H1 (cell line): ENCODE measurements at regions not wholly inside any gene's neighbourhood (a gene's known extent, or its start where the extent isn't known, plus 50 kb on each side); places are given as distances from the start of the nearest gene placed in this dataset.

Experiments used
- CTCF ChIA-PET: fragments of 300-600 bp; sonication (Branson Sonifier 250); formaldehyde crosslinking; loops from one replicate; lab custom pipeline; 2021; ENCODE audit not compliant: partially characterized antibody; lab: Charles Lee
- POLR2A ChIA-PET: fragments of 300-600 bp; sonication (Branson Sonifier 250); formaldehyde crosslinking; loops from one replicate; lab custom pipeline; 2021; ENCODE audit warnings: inconsistent platforms; ENCODE audit not compliant: partially characterized antibody; lab: Charles Lee
- DNase-seq, 2 experiments: peaks; one replicate each; pipeline versions ENCODE4 v3.0.0 to v3.0.0-alpha.2; 2010 to 2022; ENCODE audit warnings: low spot score in 2 of 2, low read depth in 1 of 2, mixed read lengths in 1 of 2
- FAIRE-seq: peaks from 2 replicates; lab custom pipeline; 2011; peaks lifted over from hg19 to GRCh38; lab: Jason Lieb, UNC
- H2AFZ ChIP-seq: 2 replicates; pipeline ENCODE4 v1.8.1; 2012; ENCODE audit warnings: low read length, inconsistent platforms
- H2AK5ac ChIP-seq: 2 replicates; pipeline ENCODE4 v1.6.1; 2013; ENCODE audit warnings: low read depth, low read length
- H2BK120ac ChIP-seq: replicated peaks from 2 replicates; pipeline ENCODE3; 2013; ENCODE audit warnings: low read depth, low read length, inconsistent platforms
- H2BK12ac ChIP-seq: 2 replicates; pipeline ENCODE4 v1.6.1; 2013; ENCODE audit warnings: low read depth, low read length
- H2BK15ac ChIP-seq: 2 replicates; pipeline ENCODE4 v1.6.1; 2013; ENCODE audit warnings: low read length
- H2BK20ac ChIP-seq: 2 replicates; pipeline ENCODE4 v1.6.1; 2013; ENCODE audit warnings: low read length
- H2BK5ac ChIP-seq: 2 replicates; pipeline ENCODE4 v1.6.1; 2013; ENCODE audit warnings: low read depth, low read length
- H3K14ac ChIP-seq: 2 replicates; pipeline ENCODE4 v1.6.1; 2013; ENCODE audit warnings: inconsistent platforms; ENCODE audit not compliant: insufficient read length
- H3K18ac ChIP-seq: 2 replicates; pipeline ENCODE4 v1.6.1; 2013; ENCODE audit warnings: low read length; ENCODE audit errors: extremely low read depth
- H3K23ac ChIP-seq: 2 replicates; pipeline ENCODE4 v1.6.1; 2013; ENCODE audit warnings: inconsistent platforms; ENCODE audit not compliant: insufficient read length
- H3K23me2 ChIP-seq: 2 replicates; pipeline ENCODE4 v1.6.1; 2013; ENCODE audit warnings: low read depth, low read length
- H3K27ac ChIP-seq: 2 replicates; pipeline ENCODE4 v1.6.1; 2011; ENCODE audit warnings: low read depth, low read length, inconsistent platforms
- H3K27me3 ChIP-seq, 4 experiments: replicated peaks in 1 of 4; 1 replicate in 1 of 4; 2 replicates in 3 of 4; pipeline versions ENCODE4 v1.6.1 to v1.8.1; 2011 to 2013; ENCODE audit warnings: low read length in 3 of 4, mild to moderate bottlenecking in 3 of 4, inconsistent platforms in 2 of 4, mixed read lengths in 2 of 4, moderate library complexity in 1 of 4; ENCODE audit not compliant: control insufficient read depth in 3 of 4, insufficient read depth in 3 of 4; ENCODE audit errors: extremely low read depth in 1 of 4
- H3K36me3 ChIP-seq, 4 experiments: 2 replicates each; pipeline versions ENCODE4 v1.6.1 to v1.8.1; 2011 to 2013; ENCODE audit warnings: mild to moderate bottlenecking in 4 of 4, low read length in 3 of 4, moderate library complexity in 2 of 4, control low read depth in 1 of 4, inconsistent platforms in 1 of 4; ENCODE audit not compliant: insufficient read depth in 4 of 4, control insufficient read depth in 2 of 4
- H3K4ac ChIP-seq: replicated peaks from 2 replicates; pipeline ENCODE3; 2013; ENCODE audit warnings: low read length, low read depth, mixed read lengths, inconsistent platforms; ENCODE audit not compliant: insufficient read length
- H3K4me1 ChIP-seq, 4 experiments: replicated peaks in 1 of 4; 1 replicate in 1 of 4; 2 replicates in 3 of 4; pipeline versions ENCODE4 v1.6.1 to v1.8.1; 2011 to 2013; ENCODE audit warnings: low read length in 3 of 4, inconsistent platforms in 2 of 4, mixed read lengths in 1 of 4; ENCODE audit not compliant: insufficient read depth in 4 of 4, control insufficient read depth in 3 of 4
- H3K4me2 ChIP-seq, 2 experiments: 2 replicates each; pipeline versions ENCODE4 v1.6.1 to v1.8.1; 2011 to 2013; ENCODE audit warnings: low read depth in 2 of 2, low read length in 2 of 2, control low read depth in 1 of 2, inconsistent platforms in 1 of 2, mild to moderate bottlenecking in 1 of 2; ENCODE audit not compliant: insufficient read depth in 1 of 2
- H3K4me3 ChIP-seq, 4 experiments: fragments of 200-600, 300-600 bp in 1 of 4; sonication (generic), shearing (Covaris generic), sonication (Bioruptor Twin) in 1 of 4; 2 replicates each; pipeline versions ENCODE4 v1.5.1 to v1.8.1; 2011 to 2016; ENCODE audit warnings: low read length in 4 of 4, low read depth in 3 of 4, control low read depth in 2 of 4, inconsistent platforms in 2 of 4, mild to moderate bottlenecking in 2 of 4, mixed read lengths in 1 of 4, moderate library complexity in 1 of 4; ENCODE audit not compliant: insufficient read depth in 2 of 4; ENCODE audit errors: extremely low read depth in 1 of 4
- H3K56ac ChIP-seq: replicated peaks from 2 replicates; pipeline ENCODE3; 2013; ENCODE audit warnings: low read depth, mild to moderate bottlenecking, mixed read lengths, low read length, inconsistent platforms; ENCODE audit not compliant: insufficient read length
- H3K79me1 ChIP-seq: 2 replicates; pipeline ENCODE4 v1.6.1; 2013; ENCODE audit warnings: low read depth, low read length, control low read depth
- H3K79me2 ChIP-seq, 2 experiments: 2 replicates each; pipeline versions ENCODE4 v1.6.1 to v1.8.1; 2012 to 2013; ENCODE audit warnings: low read length in 2 of 2, mild to moderate bottlenecking in 2 of 2, inconsistent platforms in 1 of 2; ENCODE audit not compliant: insufficient read depth in 2 of 2, control insufficient read depth in 1 of 2
- H3K9ac ChIP-seq, 4 experiments: replicated peaks in 1 of 4; 1 replicate in 1 of 4; 2 replicates in 3 of 4; pipeline versions ENCODE4 v1.6.1 to v1.8.1; 2011 to 2013; ENCODE audit warnings: low read depth in 3 of 4, low read length in 3 of 4, control low read depth in 2 of 4, mild to moderate bottlenecking in 2 of 4, moderate library complexity in 2 of 4, inconsistent platforms in 1 of 4; ENCODE audit errors: extremely low read depth in 1 of 4
- H3K9me3 ChIP-seq, 2 experiments: 2 replicates each; pipeline versions ENCODE4 v1.6.1 to v1.8.1; 2012 to 2013; ENCODE audit warnings: mild to moderate bottlenecking in 2 of 2, moderate library complexity in 2 of 2, control low read depth in 1 of 2, inconsistent platforms in 1 of 2, low read depth in 1 of 2, low read length in 1 of 2, mixed read lengths in 1 of 2; ENCODE audit not compliant: insufficient read depth in 2 of 2
- H4K20me1 ChIP-seq, 2 experiments: replicated peaks in 1 of 2; 2 replicates each; pipeline versions ENCODE3 to v1.8.1; 2011 to 2013; ENCODE audit warnings: inconsistent platforms in 2 of 2, low read length in 2 of 2, mild to moderate bottlenecking in 1 of 2; ENCODE audit not compliant: insufficient read depth in 2 of 2, control insufficient read depth in 1 of 2
- H4K5ac ChIP-seq: 2 replicates; pipeline ENCODE4 v1.6.1; 2013; ENCODE audit warnings: low read length, low read depth, mixed read lengths, inconsistent platforms; ENCODE audit not compliant: insufficient read length
- H4K8ac ChIP-seq: 2 replicates; pipeline ENCODE4 v1.8.0; 2013; ENCODE audit warnings: mild to moderate bottlenecking, moderate library complexity, low read length, inconsistent platforms; ENCODE audit not compliant: insufficient read depth; ENCODE audit errors: extremely low read depth
- H4K91ac ChIP-seq: replicated peaks from 2 replicates; pipeline ENCODE3; 2013; ENCODE audit warnings: low read length, mixed read lengths, inconsistent platforms; ENCODE audit not compliant: insufficient read length
- BRCA1 ChIP-seq: IDR thresholded peaks from 2 replicates; pipeline ENCODE4 v1.6.1; 2012; ENCODE audit warnings: low read depth, low read length, improper control_type of control experiment
- CBX5 ChIP-seq: fragments of 300-800, 300-1000 bp; sonication (generic); IDR thresholded peaks from 2 replicates; pipeline ENCODE4 v1.7.1; 2016; ENCODE audit warnings: antibody characterized with exemption, low read length, low read depth
- CHD2 ChIP-seq: IDR thresholded peaks from 2 replicates; pipeline ENCODE4 v1.6.1; 2012; ENCODE audit warnings: low read length, improper control_type of control experiment
- EZH2 ChIP-seq: fragments of 200-600 bp; sonication (generic); IDR thresholded peaks from 2 replicates; pipeline ENCODE4 v1.7.1; 2012; ENCODE audit warnings: low read depth, mild to moderate bottlenecking, moderate library complexity, low read length, inconsistent platforms; ENCODE audit not compliant: severe bottlenecking
- JUND ChIP-seq: IDR thresholded peaks from 2 replicates; pipeline ENCODE4 v1.6.1; 2011; ENCODE audit warnings: mild to moderate bottlenecking, improper control_type of control experiment, low read length
- MAFK ChIP-seq: IDR thresholded peaks from 2 replicates; pipeline ENCODE4 v1.6.1; 2012; ENCODE audit warnings: low read depth, mild to moderate bottlenecking, improper control_type of control experiment, low read length
- PHF8 ChIP-seq: fragments of 200-600 bp; sonication (generic); conservative IDR thresholded peaks from 2 replicates; pipeline ENCODE4 v1.7.1; 2012; ENCODE audit warnings: low read depth, mild to moderate bottlenecking, inconsistent platforms, low read length, moderate library complexity
- RAD21 ChIP-seq, 2 experiments: IDR thresholded peaks in 1 of 2; conservative IDR thresholded peaks in 1 of 2; 2 replicates each; pipeline ENCODE4 v1.6.1; 2011; ENCODE audit warnings: low read depth in 2 of 2, low read length in 2 of 2, improper control_type of control experiment in 1 of 2, inconsistent platforms in 1 of 2, mild to moderate bottlenecking in 1 of 2, moderate library complexity in 1 of 2
- TEAD4 ChIP-seq: IDR thresholded peaks from 2 replicates; pipeline ENCODE4 v1.6.1; 2012; ENCODE audit warnings: low read depth, low read length, inconsistent platforms, mixed read lengths
- YY1 ChIP-seq: IDR thresholded peaks from 2 replicates; pipeline ENCODE4 v1.6.1; 2011; ENCODE audit warnings: low read depth, mild to moderate bottlenecking, low read length
- WGBS, 2 experiments: shearing (Covaris generic) in 1 of 2; methylation state at CpG; one replicate each; pipeline versions ENCODE4 v1.1.6 to v1.1.7; 2013 to 2015; ENCODE audit warnings: low lambda C conversion rate in 2 of 2, mixed read lengths in 2 of 2, inconsistent platforms in 1 of 2, low coverage in 1 of 2, missing lambda C conversion rate in 1 of 2; ENCODE audit not compliant: insufficient replicate concordance in 2 of 2, insufficient coverage in 1 of 2, insufficient read length in 1 of 2; ENCODE audit errors: extremely low coverage in 1 of 2, missing lambda C conversion rate in 1 of 2; 5-methylcytosine and 5-hydroxymethylcytosine counted together

DNA sequence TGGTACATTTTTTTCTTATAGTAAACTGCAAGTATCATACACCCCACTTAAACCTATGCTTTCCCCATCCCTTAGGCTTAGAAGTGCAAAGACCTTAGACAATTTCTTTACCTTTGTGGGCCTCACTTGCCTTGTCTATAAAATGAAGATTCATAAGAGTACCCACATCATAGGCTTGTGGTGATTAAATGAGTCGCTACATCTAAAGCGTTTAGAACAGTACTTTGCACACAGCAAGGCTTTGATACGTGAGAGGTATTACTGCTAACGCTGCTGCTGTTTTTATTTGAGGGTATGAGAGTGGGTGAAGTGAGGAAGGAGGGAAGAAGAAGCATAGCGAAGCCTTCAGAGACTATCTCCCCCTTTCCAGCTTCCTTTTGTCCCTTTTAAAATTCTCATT is 87.8 kb upstream of the RPS6KA3 start:
- POLR2A ChIA-PET: no interaction called here

More for the DNA sequence above, 87.8 kb upstream of the RPS6KA3 start:
- Histone ChIP-seq H2BK20ac (no peak overlapping the region), H3K4me3 (no peak overlapping the region), H3K4me1 (no peaks in the 10 kb centered on the region), H4K91ac (no peak overlapping the region), H3K79me1 (no peaks in the 10 kb centered on the region), H3K23ac (no peak overlapping the region), H2AFZ (no peak overlapping the region), H3K56ac (no peak overlapping the region), H4K20me1 (no peaks in the 10 kb centered on the region), H3K14ac (no peak overlapping the region), H3K4ac (no peak overlapping the region), H3K36me3 (no peaks in the 10 kb centered on the region), H2BK12ac (no peak overlapping the region), H3K18ac (no peak overlapping the region), H3K9ac (no peak overlapping the region), H2BK120ac (no peak overlapping the region), H3K79me2 (no peaks in the 10 kb centered on the region), H4K8ac (no peak overlapping the region), H4K5ac (no peak overlapping the region), H3K23me2 (no peaks in the 10 kb centered on the region), H2BK15ac (no peak overlapping the region), H3K27ac (no peak overlapping the region), H2BK5ac (no peak overlapping the region), H2AK5ac (no peak overlapping the region), H3K9me3 (no peaks in the 10 kb centered on the region), H3K27me3 (no peaks in the 10 kb centered on the region), H3K4me2 (no peak overlapping the region)
- no peak for TF ChIP-seq YY1
- TF ChIP-seq CHD2: no peak
- no peak for TF ChIP-seq MAFK
- no peak for TF ChIP-seq EZH2
- TF ChIP-seq CBX5: no peak
- TF ChIP-seq RAD21 (IDR thresholded peaks at IDR 0.05 in 1 of 2, conservative IDR thresholded peaks at IDR 0.05 in 1 of 2; ENCODE audit: low read depth in 2 of 2, low read length in 2 of 2): no peak
- TF ChIP-seq TEAD4: no peak
- TF ChIP-seq BRCA1: no peak
- TF ChIP-seq PHF8: no peak
- TF ChIP-seq JUND: no peak
- FAIRE-seq (no peak), DNase-seq (no peak)
- CTCF ChIA-PET: no interaction called here
- 96% methylated on average over 5 of the region's 5 CpGs; no CpG with 5 or more reads in 1 of the 2 experiments for WGBS, 2 experiments
